HCT116 (cell line): ENCODE measurements at regions not wholly inside any gene's neighbourhood (a gene's known extent, or its start where the extent isn't known, plus 50 kb on each side); places are given as distances from the start of the nearest gene placed in this dataset.

Experiments
- ATAC-seq: fragments of 200-7000 bp; cut with Tn5 transposase; 2 replicates; pipeline ENCODE4 v1.9.1; 2020; ENCODE audit warnings: mild to moderate bottlenecking, moderate library complexity
- BruUV-seq: library from RNA; stranded (reverse); fragments of 400-500 nt; replicated peaks from 2 replicates; lab custom pipeline; 2021; lab: Mats Ljungman, UMichigan
- CTCF ChIA-PET: fragments of 300-600 bp; sonication (Branson Sonifier 250); formaldehyde crosslinking; loops from one replicate; lab custom pipeline; 2021; ENCODE audit warnings: antibody characterized with exemption; lab: Charles Lee
- POLR2A ChIA-PET: fragments of 300-600, 350-600 bp; sonication (Branson Sonifier 250); formaldehyde crosslinking; loops from one replicate; lab custom pipeline; 2021; ENCODE audit warnings: antibody characterized with exemption; lab: Charles Lee
- RAD21 ChIA-PET, 2 experiments: fragments of 300-600 bp; sonication (Branson Sonifier 250); formaldehyde crosslinking; loops; one replicate each; lab custom pipeline; 2023; ENCODE audit warnings: low total read pairs in 2 of 2; ENCODE audit not compliant: uncharacterized antibody in 2 of 2, unreplicated experiment in 2 of 2, low non-redundant PET in 1 of 2; lab: Charles Lee
- DNase-seq: peaks from one replicate; pipeline ENCODE4 v3.0.0-alpha.2; 2010; ENCODE audit warnings: low read depth, low spot score
- H2AFZ ChIP-seq: fragments of 200-600 bp; shearing (Covaris generic), sonication (generic); 2 replicates; pipeline ENCODE4 v1.6.1; 2017; ENCODE audit warnings: low read depth, mixed run types, mixed read lengths, antibody characterized with exemption, low read length; ENCODE audit not compliant: poor library complexity, severe bottlenecking
- H3K27ac ChIP-seq: 2 replicates; pipeline ENCODE4 v1.5.1; 2012; ENCODE audit warnings: low read depth, low read length
- H3K27me3 ChIP-seq: fragments of 200-600 bp; sonication (generic); 2 replicates; pipeline ENCODE4 v1.6.1; 2016; ENCODE audit warnings: mixed run types, low read length, mixed read lengths; ENCODE audit not compliant: insufficient read depth
- H3K36me3 ChIP-seq, 2 experiments: fragments of 200-500 bp in 1 of 2; fragments of 200-600 bp in 1 of 2; sonication (Bioruptor generic) in 1 of 2; sonication (generic) in 1 of 2; 2 replicates each; pipeline versions ENCODE4 v1.5.1 to v1.6.1; 2014 to 2016; ENCODE audit warnings: low read length in 2 of 2, inconsistent platforms in 1 of 2, mixed read lengths in 1 of 2, mixed run types in 1 of 2; ENCODE audit not compliant: insufficient read depth in 2 of 2, control insufficient read depth in 1 of 2
- H3K4me1 ChIP-seq, 2 experiments: fragments of 200-600 bp in 1 of 2; sonication (generic) in 1 of 2; 2 replicates each; pipeline versions ENCODE4 v1.5.1 to v1.6.1; 2012 to 2017; ENCODE audit warnings: low read length in 2 of 2, inconsistent platforms in 1 of 2, mild to moderate bottlenecking in 1 of 2, mixed read lengths in 1 of 2, mixed run types in 1 of 2, moderate library complexity in 1 of 2; ENCODE audit not compliant: insufficient read depth in 2 of 2, control insufficient read depth in 1 of 2
- H3K4me2 ChIP-seq: fragments of 200-600 bp; sonication (generic); 2 replicates; pipeline ENCODE4 v1.6.1; 2017; ENCODE audit warnings: mixed run types, low read length, mixed read lengths
- H3K4me3 ChIP-seq, 2 experiments: fragments of 200-600 bp in 1 of 2; sonication (generic) in 1 of 2; replicated peaks in 1 of 2; 2 replicates each; pipeline ENCODE4 v1.5.1; 2011 to 2016; ENCODE audit warnings: low read length in 2 of 2, control low read depth in 1 of 2, low read depth in 1 of 2, mild to moderate bottlenecking in 1 of 2, mixed read lengths in 1 of 2, mixed run types in 1 of 2
- H3K79me2 ChIP-seq: fragments of 200-600 bp; sonication (generic); 2 replicates; pipeline ENCODE4 v1.6.1; 2017; ENCODE audit warnings: mild to moderate bottlenecking, mixed run types, low read length, moderate library complexity, mixed read lengths; ENCODE audit not compliant: insufficient read depth
- H3K9ac ChIP-seq: fragments of 200-600 bp; sonication (generic); 2 replicates; pipeline ENCODE4 v1.6.1; 2016; ENCODE audit warnings: low read length, mixed read lengths
- H3K9me2 ChIP-seq: fragments of 200-600 bp; sonication (generic), shearing (Covaris generic); 2 replicates; pipeline ENCODE4 v1.6.1; 2017; ENCODE audit warnings: mixed run types, mild to moderate bottlenecking, moderate library complexity; ENCODE audit not compliant: insufficient read depth
- H3K9me3 ChIP-seq, 2 experiments: fragments of 200-500 bp in 1 of 2; fragments of 200-600 bp in 1 of 2; sonication (Bioruptor generic) in 1 of 2; sonication (generic) in 1 of 2; 2 replicates each; pipeline ENCODE4 v1.6.1; 2014 to 2017; ENCODE audit warnings: low read length in 2 of 2, mixed read lengths in 2 of 2, inconsistent platforms in 1 of 2, low read depth in 1 of 2, mild to moderate bottlenecking in 1 of 2, mixed run types in 1 of 2, moderate library complexity in 1 of 2; ENCODE audit not compliant: control insufficient read depth in 1 of 2, insufficient read depth in 1 of 2
- H4K20me1 ChIP-seq: fragments of 200-600 bp; sonication (generic), shearing (Covaris generic); 2 replicates; pipeline ENCODE4 v1.6.1; 2017; ENCODE audit warnings: mixed run types, mild to moderate bottlenecking, moderate library complexity; ENCODE audit not compliant: insufficient read depth
- ATF3 ChIP-seq: IDR thresholded peaks from 2 replicates; pipeline ENCODE4 v1.6.1; 2012
- CBX3 ChIP-seq: IDR thresholded peaks from 2 replicates; pipeline ENCODE4 v1.6.1; 2012; ENCODE audit warnings: low read depth
- CEBPB ChIP-seq: IDR thresholded peaks from 2 replicates; pipeline ENCODE4 v1.6.1; 2012; ENCODE audit warnings: low read depth
- EGR1 ChIP-seq: IDR thresholded peaks from 2 replicates; pipeline ENCODE4 v1.6.1; 2012; ENCODE audit warnings: low read depth
- EZH2 ChIP-seq: fragments of 200-600 bp; sonication (generic); IDR thresholded peaks from 2 replicates; pipeline ENCODE4 v1.6.1; 2017; ENCODE audit warnings: antibody characterized with exemption, mixed run types
- EZH2phosphoT487 ChIP-seq: fragments of 200-600 bp; IDR thresholded peaks from 2 replicates; pipeline ENCODE4 v1.6.1; 2018; ENCODE audit warnings: antibody characterized with exemption, borderline replicate concordance
- FOSL1 ChIP-seq: IDR thresholded peaks from 2 replicates; pipeline ENCODE4 v1.6.1; 2012; ENCODE audit warnings: low read depth
- MAX ChIP-seq: IDR thresholded peaks from 2 replicates; pipeline ENCODE4 v1.6.1; 2012
- POLR2A ChIP-seq: IDR thresholded peaks from 2 replicates; pipeline ENCODE4 v1.7.0; 2011; ENCODE audit warnings: borderline replicate concordance; ENCODE audit not compliant: insufficient read depth, insufficient read length; ENCODE audit errors: extremely low read depth
- POLR2AphosphoS5 ChIP-seq: IDR thresholded peaks from 2 replicates; pipeline ENCODE4 v1.6.1; 2011; ENCODE audit warnings: mild to moderate bottlenecking, low read depth, low read length, moderate library complexity
- RAD21 ChIP-seq: IDR thresholded peaks from 2 replicates; pipeline ENCODE4 v1.6.1; 2012; ENCODE audit warnings: low read depth, mild to moderate bottlenecking
- REST ChIP-seq: IDR thresholded peaks from 2 replicates; pipeline ENCODE4 v1.6.1; 2012; ENCODE audit warnings: low read depth
- SP1 ChIP-seq: IDR thresholded peaks from 2 replicates; pipeline ENCODE4 v1.6.1; 2012; ENCODE audit warnings: low read depth
- SRF ChIP-seq: IDR thresholded peaks from 2 replicates; pipeline ENCODE4 v1.6.1; 2012; ENCODE audit warnings: low read depth
- YY1 ChIP-seq: IDR thresholded peaks from 2 replicates; pipeline ENCODE4 v1.6.1; 2011; ENCODE audit warnings: low read length, low read depth, moderate library complexity, mild to moderate bottlenecking; ENCODE audit not compliant: insufficient replicate concordance; ENCODE audit errors: extremely low read depth
- ZBTB33 ChIP-seq: IDR thresholded peaks from 2 replicates; pipeline ENCODE4 v1.6.1; 2011; ENCODE audit warnings: mild to moderate bottlenecking, low read length, moderate library complexity; ENCODE audit not compliant: insufficient replicate concordance; ENCODE audit errors: extremely low read depth
- ZFX ChIP-seq: fragments of 450-650 bp; IDR thresholded peaks from 2 replicates; pipeline ENCODE4 v1.6.1; 2017
- intact Hi-C: fragments of 100-400 bp; cut with micrococcal nuclease; formaldehyde crosslinking; loops from 2 replicates; pipeline ENCODE4 v1.10.0; 2022

- intact Hi-C loops: no loop called here
- H3K4me2 ChIP-seq: no peak overlapping the region
- CTCF ChIA-PET: no interaction called here
- ATAC-seq (no peak), DNase-seq (no peak)
- H3K27ac ChIP-seq: no peak overlapping the region
- no peaks in the 10 kb centered on the region; a peak in 2 of 4 replicates for H3K9me3 ChIP-seq
- RAD21 ChIA-PET: no interaction called here
- no peaks in the 10 kb centered on the region for H3K79me2 ChIP-seq
- BruUV-seq: no TSS peak
- H2AFZ ChIP-seq: no peak overlapping the region
- no peaks in the 10 kb centered on the region for H3K4me1 ChIP-seq
- H4K20me1 ChIP-seq: no peaks in the 10 kb centered on the region
- no peak overlapping the region for H3K9ac ChIP-seq
- no peaks in the 10 kb centered on the region for H3K36me3 ChIP-seq
- TF ChIP-seq EZH2: no peak
- no peak for TF ChIP-seq POLR2A
- TF ChIP-seq CBX3: no peak
- TF ChIP-seq SRF: no peak
- TF ChIP-seq MAX: no peak
- no peak for TF ChIP-seq FOSL1
- TF ChIP-seq REST: no peak
- TF ChIP-seq ZBTB33: no peak
- no peak for TF ChIP-seq EZH2phosphoT487
- TF ChIP-seq EGR1: no peak
- no peak for TF ChIP-seq ATF3
- no peak for TF ChIP-seq CEBPB
- TF ChIP-seq RAD21: no peak
- TF ChIP-seq ZFX: no peak
- no peak for TF ChIP-seq POLR2AphosphoS5
- no peak for TF ChIP-seq YY1
- no peak for TF ChIP-seq SP1
- no peaks in the 10 kb centered on the region for H3K9me2 ChIP-seq
- POLR2A ChIA-PET: no interaction called here
- no peak overlapping the region for H3K4me3 ChIP-seq
- H3K27me3 ChIP-seq: no peaks in the 10 kb centered on the region
Measured at GRCh38 chr1:82165304-82165703, 364.6 kb downstream of the ADGRL2 start.
